B cell (primary cell): ENCODE measurements at regions not wholly inside any gene's neighbourhood (a gene's known extent, or its start where the extent isn't known, plus 50 kb on each side); places are given as distances from the start of the nearest gene placed in this dataset.

Experiments used
- ATAC-seq: fragments of 200-7000 bp; cut with Tn5 transposase; one replicate; pipeline ENCODE4 v1.10.0; 2021; ENCODE audit warnings: low read depth, mild to moderate bottlenecking, moderate number of reproducible peaks, moderate library complexity
- CTCF ChIA-PET: fragments of 350-600 bp; sonication (Branson Sonifier 250); formaldehyde crosslinking; loops from one replicate; lab custom pipeline; 2021; ENCODE audit warnings: antibody characterized with exemption, inconsistent platforms; lab: Charles Lee
- POLR2A ChIA-PET: fragments of 350-600 bp; sonication (Branson Sonifier 250); formaldehyde crosslinking; loops from one replicate; lab custom pipeline; 2021; ENCODE audit warnings: antibody characterized with exemption; lab: Charles Lee
- DNase-seq: peaks from one replicate; pipeline ENCODE4 v3.0.0; 2013
- H2AFZ ChIP-seq: 2 replicates; pipeline ENCODE4 v1.6.1; 2012; ENCODE audit warnings: mild to moderate bottlenecking, low read depth, low read length; ENCODE audit not compliant: insufficient read depth, poor library complexity, severe bottlenecking
- H3K27ac ChIP-seq, 2 donors: 1 replicate in 1 of 2; 2 replicates in 1 of 2; pipeline ENCODE4 v1.5.1; 2012 to 2013; ENCODE audit warnings: low read length in 2 of 2, mild to moderate bottlenecking in 2 of 2, moderate library complexity in 1 of 2
- H3K27me3 ChIP-seq, 4 experiments: fragments of 200-600 bp in 1 of 4; sonication (generic) in 1 of 4; replicated peaks in 1 of 4; 1 replicate in 2 of 4; 2 replicates in 2 of 4; pipeline versions ENCODE4 v1.6.1 to v1.7.0; 2013 to 2016; ENCODE audit warnings: low read length in 3 of 4, mild to moderate bottlenecking in 2 of 4, mixed read lengths in 1 of 4, moderate library complexity in 1 of 4; ENCODE audit not compliant: insufficient read depth in 4 of 4, control insufficient read depth in 3 of 4; ENCODE audit errors: control extremely low read depth in 1 of 4
- H3K36me3 ChIP-seq, 2 experiments: replicated peaks in 1 of 2; 1 replicate in 1 of 2; 2 replicates in 1 of 2; pipeline versions ENCODE4 v1.6.1 to v1.7.1; 2013; ENCODE audit warnings: low read length in 1 of 2; ENCODE audit not compliant: insufficient read depth in 2 of 2, control insufficient read depth in 1 of 2; ENCODE audit errors: control extremely low read depth in 1 of 2, extremely low read depth in 1 of 2
- H3K4me1 ChIP-seq, 2 donors: fragments of 200-600 bp in 1 of 2; sonication (generic) in 1 of 2; 1 replicate in 1 of 2; 2 replicates in 1 of 2; pipeline versions ENCODE4 v1.5.1 to v1.6.1; 2013 to 2017; ENCODE audit warnings: low read length in 2 of 2; ENCODE audit not compliant: control insufficient read depth in 2 of 2, insufficient read depth in 2 of 2
- H3K4me2 ChIP-seq: replicated peaks from 2 replicates; pipeline ENCODE3; 2012; ENCODE audit warnings: mild to moderate bottlenecking, low read depth, low read length; ENCODE audit not compliant: poor library complexity, severe bottlenecking
- H3K4me3 ChIP-seq, 5 experiments: fragments of 200-600 bp in 1 of 5; sonication (generic) in 1 of 5; 1 replicate in 3 of 5; 2 replicates in 2 of 5; pipeline versions ENCODE4 v1.5.1 to v1.7.0; 2011 to 2016; ENCODE audit warnings: low read length in 4 of 5, mild to moderate bottlenecking in 4 of 5, low read depth in 2 of 5, control low read depth in 1 of 5, moderate library complexity in 1 of 5; ENCODE audit not compliant: insufficient read depth in 1 of 5; ENCODE audit errors: control extremely low read depth in 1 of 5, extremely low read depth in 1 of 5
- H3K79me2 ChIP-seq: fragments of 200-600 bp; sonication (generic); one replicate; pipeline ENCODE4 v1.6.0; 2016; ENCODE audit warnings: low read length; ENCODE audit not compliant: control insufficient read depth, insufficient read depth
- H3K9ac ChIP-seq: fragments of 200-600 bp; sonication (generic); 2 replicates; pipeline ENCODE4 v1.6.1; 2017; ENCODE audit warnings: mild to moderate bottlenecking, low read length, moderate library complexity
- H3K9me3 ChIP-seq, 3 donors: one replicate each; pipeline versions ENCODE4 v1.6.1 to v1.7.1; 2013; ENCODE audit warnings: low read length in 2 of 3; ENCODE audit not compliant: control insufficient read depth in 2 of 3, insufficient read depth in 1 of 3; ENCODE audit errors: control extremely low read depth in 1 of 3
- H4K20me1 ChIP-seq: 2 replicates; pipeline ENCODE4 v1.6.0; 2012; ENCODE audit warnings: mild to moderate bottlenecking, low read length; ENCODE audit not compliant: insufficient read depth, control insufficient read depth, poor library complexity, severe bottlenecking
- H3K27ac Mint-ChIP-seq: one replicate; pipeline ENCODE4 v1.8.0; 2021; ENCODE audit warnings: mixed read lengths
- H3K27me3 Mint-ChIP-seq: one replicate; pipeline ENCODE4 v1.8.0; 2021; ENCODE audit warnings: mixed read lengths
- H3K4me1 Mint-ChIP-seq: one replicate; pipeline ENCODE4 v1.8.0; 2021; ENCODE audit warnings: mixed read lengths
- H3K4me3 Mint-ChIP-seq: one replicate; pipeline ENCODE4 v1.8.0; 2021; ENCODE audit warnings: mixed read lengths
- H3K9me3 Mint-ChIP-seq: one replicate; pipeline ENCODE4 v1.8.0; 2022; ENCODE audit warnings: mixed read lengths; ENCODE audit not compliant: insufficient read depth
- CTCF ChIP-seq: fragments of 200-600 bp; IDR thresholded peaks from one replicate; pipeline ENCODE4 v1.8.0; 2022; ENCODE audit warnings: antibody characterized with exemption, mild to moderate bottlenecking
- EZH2 ChIP-seq: IDR thresholded peaks from 2 replicates; pipeline ENCODE4 v1.6.1; 2012; ENCODE audit warnings: borderline replicate concordance, low read depth, mild to moderate bottlenecking, moderate library complexity, low read length; ENCODE audit not compliant: insufficient read depth, poor library complexity, severe bottlenecking
- WGBS: methylation state at CpG from one replicate; pipeline ENCODE4 v1.1.5; 2013; ENCODE audit warnings: missing lambda C conversion rate; ENCODE audit not compliant: insufficient coverage; 5-methylcytosine and 5-hydroxymethylcytosine counted together
- intact Hi-C: fragments of 100-400 bp; cut with micrococcal nuclease; formaldehyde crosslinking; loops from one replicate; pipeline ENCODE4 v1.10.0; 2022

DNA sequence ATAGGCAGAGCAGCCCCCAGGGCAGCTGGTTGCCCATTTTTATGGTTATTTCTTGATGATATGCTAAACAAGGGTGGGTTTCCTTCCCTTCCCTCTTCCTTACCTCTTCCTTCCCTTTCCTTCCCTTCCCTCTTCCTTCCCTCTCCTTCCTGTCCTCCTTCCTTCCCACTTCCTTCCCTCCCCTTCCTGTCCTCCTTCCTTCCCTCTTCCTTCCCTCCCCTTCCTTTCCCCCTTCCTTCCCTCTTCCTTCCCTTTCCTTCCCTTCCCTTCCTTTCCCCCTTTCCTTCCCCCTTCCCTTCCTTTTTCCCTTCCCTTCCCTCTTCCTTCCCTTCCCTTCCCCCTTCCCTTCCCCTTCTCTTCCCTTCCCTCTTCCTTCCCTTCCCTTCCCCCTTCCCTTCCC lies 87.7 kb downstream of the MAP1LC3B2 start:
- Histone ChIP-seq H3K9ac (no peak overlapping the region), H3K4me1 (no peaks in the 10 kb centered on the region), H3K9me3 (peaks cover 0 to 24% (median 12%) of the 10 kb centered on the region in 3 donors), H3K4me2 (no peak overlapping the region), H3K36me3 (no peaks in the 10 kb centered on the region), H3K79me2 (no peaks in the 10 kb centered on the region), H3K27ac (no peak overlapping the region), H3K4me3 (no peak overlapping the region), H4K20me1 (no peaks in the 10 kb centered on the region), H2AFZ (no peak overlapping the region), H3K27me3 (no peaks in the 10 kb centered on the region)
- Mint-ChIP-seq H3K27ac (no peak overlapping the region), H3K9me3 (peaks cover 13% of the 10 kb centered on the region), H3K4me1 (no peaks in the 10 kb centered on the region), H3K27me3 (peaks cover 22% of the 10 kb centered on the region), H3K4me3 (no peak overlapping the region)
- DNase-seq (no peak), ATAC-seq (no peak)
- CTCF ChIA-PET = no interaction called here
- no peak for TF ChIP-seq CTCF
- no peak for TF ChIP-seq EZH2
- intact Hi-C loops = no loop called here
- POLR2A ChIA-PET = no interaction called here

DNA sequence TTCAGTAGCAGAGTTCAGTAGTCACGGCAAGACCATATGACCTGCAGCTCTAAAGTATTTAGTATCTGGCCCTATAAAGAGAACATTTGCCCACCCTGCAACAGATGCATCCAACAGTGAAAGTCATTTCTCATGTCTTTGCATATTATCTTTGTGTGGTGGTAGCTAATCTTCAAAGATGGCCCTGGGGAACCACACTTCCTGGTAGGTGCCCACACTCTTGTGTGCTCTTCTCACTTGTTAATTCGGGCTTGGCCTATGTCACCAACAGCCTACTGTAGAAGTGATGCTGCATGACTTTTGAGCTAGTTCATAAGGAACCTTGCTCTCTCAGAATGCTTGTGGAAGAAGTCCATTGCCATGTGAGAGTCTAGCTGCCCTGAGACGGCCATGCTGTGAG lies 85.6 kb downstream of the MAP1LC3B2 start:
- H3K4me2 ChIP-seq = no peak overlapping the region
- H3K4me1 Mint-ChIP-seq = no peaks in the 10 kb centered on the region
- peaks cover 13% of the 10 kb centered on the region for H3K9me3 Mint-ChIP-seq
- TF ChIP-seq EZH2 (no peak), CTCF (no peak)
- H3K79me2 ChIP-seq = no peaks in the 10 kb centered on the region
- no peaks in the 10 kb centered on the region for H4K20me1 ChIP-seq
- ATAC-seq = no peak
- no peak overlapping the region for H3K4me3 Mint-ChIP-seq
- no peak for DNase-seq
- no peak overlapping the region for H2AFZ ChIP-seq
- peaks cover 13% of the 10 kb centered on the region for H3K27me3 Mint-ChIP-seq
- ChIA-PET POLR2A (no interaction called here), CTCF (no interaction called here)
- H3K9me3 ChIP-seq = peaks cover 0 to 24% (median 12%) of the 10 kb centered on the region in 3 donors
- H3K27ac ChIP-seq = no peak overlapping the region
- no peaks in the 10 kb centered on the region for H3K36me3 ChIP-seq
- H3K27ac Mint-ChIP-seq = no peak overlapping the region
- intact Hi-C loops = no loop called here
- WGBS = 48% methylated on average over 2 of the region's 3 CpGs
- H3K9ac ChIP-seq = no peak overlapping the region
- no peaks in the 10 kb centered on the region for H3K27me3 ChIP-seq
- no peaks in the 10 kb centered on the region for H3K4me1 ChIP-seq
- no peak overlapping the region for H3K4me3 ChIP-seq
